ENCODE measurements at regions not wholly inside any gene's neighbourhood (a gene's known extent, or its start where the extent isn't known, plus 50 kb on each side); places are given as distances from the start of the nearest gene placed in this dataset.
"Not testable (repeated sequence)": the region's sequence is repeated elsewhere in the genome, so short reads cannot be mapped to it uniquely, and the experiment has no call there.

- peak; percentile 6 to 8 for DNase-seq
These were observed 301.4 kb upstream of the AADAT start for GRCh38 chr4:170391066-170391740.

DNA sequence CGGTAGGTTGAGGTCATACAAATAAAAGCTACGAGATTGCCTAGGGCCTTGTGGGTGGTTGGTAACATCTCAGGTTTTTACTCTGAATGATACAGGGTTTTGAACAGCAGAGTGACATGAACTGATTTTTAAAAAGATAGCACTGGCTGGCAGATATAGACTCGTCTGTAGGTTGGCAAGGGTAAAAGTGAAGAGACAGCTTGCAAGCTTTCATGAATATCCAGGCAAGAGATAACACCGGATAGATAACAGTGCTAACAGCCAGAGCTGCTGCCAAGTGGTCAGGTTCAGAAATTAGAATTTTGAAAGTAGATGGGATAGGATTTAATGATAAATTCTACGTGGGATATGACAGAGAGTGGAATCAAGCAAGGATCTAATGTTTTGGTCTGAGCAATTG lies 299.7 kb upstream of the AADAT start:
- no peak for DNase-seq

DNA sequence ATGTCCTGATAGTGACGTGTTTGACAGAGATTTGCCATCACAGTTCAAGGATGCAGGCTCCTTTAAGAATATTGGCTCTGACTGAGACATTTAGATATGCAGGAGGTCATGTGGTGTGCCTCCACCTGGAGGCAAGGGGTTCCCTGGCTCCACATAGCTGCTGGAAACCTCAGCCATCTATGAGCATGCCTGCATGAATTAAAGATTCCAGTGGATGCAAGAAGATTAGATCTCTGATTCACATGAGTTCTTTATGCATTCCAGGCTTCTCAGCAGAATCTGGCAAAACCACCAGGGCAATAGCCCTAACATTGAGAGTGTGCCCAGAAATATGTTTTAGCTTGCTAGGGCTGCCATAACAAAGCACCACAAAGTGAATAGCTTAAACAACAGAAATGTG lies 298.5 kb upstream of the AADAT start:
- no peak for DNase-seq

DNA sequence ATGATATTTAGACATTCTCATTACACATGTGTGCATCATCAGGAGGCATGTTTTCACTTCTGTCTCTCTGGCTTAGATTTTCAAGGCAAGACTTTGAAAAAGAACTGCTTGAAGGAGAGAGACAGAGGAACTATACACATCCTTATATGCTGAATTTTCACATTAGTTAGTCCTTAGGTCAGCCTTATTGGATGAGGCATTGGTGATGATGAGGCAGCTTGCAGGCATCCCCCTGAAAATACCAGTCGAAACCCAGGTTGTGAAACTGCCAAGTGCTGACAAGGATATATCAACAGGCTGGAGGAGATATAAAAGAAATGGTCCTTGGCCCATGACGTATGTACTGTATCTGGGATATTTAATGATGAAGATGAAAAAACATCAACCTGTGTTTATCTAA lies 297.2 kb upstream of the AADAT start:
- DNase-seq = no peak

GRCh38 chr4:170386511-170386910 lies 296.8 kb upstream of the AADAT start:
- no peak for DNase-seq

DNA sequence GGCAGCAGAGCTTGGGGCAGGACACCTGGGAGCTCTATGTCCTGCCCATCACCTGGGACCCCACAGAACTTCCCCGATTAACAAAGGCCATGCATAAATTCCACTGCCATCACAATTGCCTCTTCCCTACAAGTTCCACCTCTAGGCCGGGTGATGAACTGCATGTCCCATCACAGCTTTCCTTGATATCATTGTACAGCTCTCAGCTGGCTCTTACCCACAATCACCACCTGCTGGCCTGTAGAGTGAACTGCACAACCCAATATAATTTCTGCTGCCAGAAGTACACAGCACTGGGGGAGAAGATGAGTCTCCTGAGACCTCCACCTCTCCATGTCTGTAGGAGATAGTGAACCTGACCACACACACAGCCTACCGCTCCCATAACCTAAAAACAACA lies 285.0 kb upstream of the AADAT start:
- DNase-seq = peak in 1 of 2 experiments; percentile 11

DNA sequence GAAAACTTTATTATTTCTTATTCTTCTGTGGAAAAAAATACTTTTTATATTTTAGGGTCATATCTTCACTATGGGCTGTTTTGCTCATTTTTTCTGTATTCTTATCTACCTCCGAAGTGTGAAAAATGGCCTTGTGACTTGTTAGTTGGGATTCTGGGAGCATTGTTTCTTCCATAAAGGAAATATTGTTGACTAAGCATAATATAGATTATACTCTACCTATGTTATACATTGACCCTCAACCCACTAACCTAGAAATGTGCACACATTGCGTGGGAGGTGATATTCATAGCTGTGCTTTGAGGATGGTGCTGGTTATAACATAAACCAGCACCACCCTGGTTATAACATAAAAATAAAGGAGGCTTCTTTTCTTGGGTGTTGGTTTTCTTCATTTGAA lies 259.2 kb upstream of the AADAT start:
- no peak for DNase-seq

- not testable (repeated sequence) for DNase-seq
These were observed 257.4 kb upstream of the AADAT start for GRCh38 chr4:170347191-170347590.

GRCh38 chr4:170339522-170339921 lies 249.8 kb upstream of the AADAT start:
- DNase-seq = no peak

DNA sequence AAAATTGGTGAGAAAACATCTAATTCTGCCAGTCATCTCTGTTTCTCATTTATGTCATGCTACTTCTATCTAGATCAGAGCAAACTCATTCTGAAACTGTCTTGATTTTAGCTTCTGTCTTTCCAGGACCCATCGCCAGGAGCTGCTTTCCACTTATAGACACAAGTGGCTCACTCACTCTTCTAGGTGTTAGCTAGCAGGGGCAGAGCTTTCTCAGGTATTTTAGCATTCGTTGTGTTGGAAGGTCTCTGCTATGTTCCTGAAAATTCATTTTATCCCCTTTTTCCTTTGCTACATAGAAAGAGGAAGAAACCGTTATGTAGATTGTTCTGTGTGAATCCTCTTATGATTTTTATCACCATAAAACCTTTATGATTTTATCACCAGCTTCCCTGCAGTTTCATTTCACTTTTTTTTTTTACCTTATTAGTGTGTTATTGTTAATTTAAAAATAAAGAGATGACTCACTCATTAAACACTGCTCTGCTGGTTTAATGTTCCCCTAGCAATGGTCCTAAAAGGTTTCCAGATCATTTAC lies 246.6 kb upstream of the AADAT start:
- DNase-seq = no peak

GRCh38 chr4:170325599-170325998 lies 235.8 kb upstream of the AADAT start:
- no peak for DNase-seq

DNA sequence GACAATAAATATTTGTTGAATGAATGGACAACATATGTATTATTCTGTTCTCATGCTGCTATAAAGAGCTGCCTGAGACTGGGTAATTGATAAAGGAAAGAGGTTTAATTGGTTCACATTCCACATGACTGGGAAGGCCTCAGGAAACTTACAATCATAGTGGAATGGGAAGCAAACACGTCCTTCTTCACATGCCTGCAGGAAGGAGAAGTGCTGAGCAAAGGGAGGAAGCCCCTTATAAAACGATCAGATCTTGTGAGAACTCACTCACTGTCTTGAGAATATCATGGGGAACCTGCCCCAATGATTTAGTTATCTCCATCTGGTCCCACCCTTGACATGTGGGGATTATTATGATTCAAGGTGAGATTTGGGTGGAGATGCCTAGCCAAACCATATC lies 233.9 kb upstream of the AADAT start:
- no peak for DNase-seq

- DNase-seq = no peak
These were observed 217.4 kb upstream of the AADAT start for GRCh38 chr4:170307182-170307581.

GRCh38 chr4:170306208-170306607 lies 216.5 kb upstream of the AADAT start:
- DNase-seq = no peak

DNA sequence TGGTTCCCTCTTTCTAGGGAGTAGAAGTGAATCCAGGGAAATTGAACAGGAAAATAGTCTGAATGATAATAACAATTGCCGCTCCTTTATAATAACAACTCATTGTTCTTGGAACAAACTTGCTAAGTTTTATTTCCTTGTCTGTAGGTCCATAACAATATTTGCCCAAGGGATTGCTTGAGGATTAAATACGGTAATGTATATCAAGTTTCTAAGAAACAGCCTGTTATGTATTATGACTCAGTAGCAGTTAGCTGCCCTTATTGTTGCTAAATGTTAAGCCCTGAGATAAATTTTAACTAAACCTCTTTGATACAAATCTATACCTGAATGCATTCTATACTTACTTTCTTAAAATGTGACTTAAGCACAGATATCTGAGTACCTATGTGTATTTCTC lies 215.9 kb upstream of the AADAT start:
- DNase-seq = no peak

DNA sequence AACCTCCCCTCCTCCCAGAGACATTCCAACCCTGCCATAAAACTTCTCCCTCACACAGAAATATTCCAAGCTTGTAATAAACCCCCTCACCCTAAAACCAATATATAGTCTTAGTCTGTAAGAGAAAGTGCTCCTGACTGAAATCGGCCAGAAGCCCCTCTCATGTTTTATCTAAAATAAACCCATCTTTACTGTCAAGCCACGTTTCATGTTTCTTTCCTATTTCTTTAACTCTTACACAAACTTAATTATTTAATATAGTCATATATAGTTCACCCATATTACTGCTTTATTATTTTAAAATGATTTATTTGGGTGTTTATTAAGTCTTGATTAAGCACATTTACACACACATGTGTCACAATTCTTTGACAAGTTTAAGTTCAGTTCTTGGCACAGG lies 191.3 kb upstream of the AADAT start:
- no peak for DNase-seq

DNA sequence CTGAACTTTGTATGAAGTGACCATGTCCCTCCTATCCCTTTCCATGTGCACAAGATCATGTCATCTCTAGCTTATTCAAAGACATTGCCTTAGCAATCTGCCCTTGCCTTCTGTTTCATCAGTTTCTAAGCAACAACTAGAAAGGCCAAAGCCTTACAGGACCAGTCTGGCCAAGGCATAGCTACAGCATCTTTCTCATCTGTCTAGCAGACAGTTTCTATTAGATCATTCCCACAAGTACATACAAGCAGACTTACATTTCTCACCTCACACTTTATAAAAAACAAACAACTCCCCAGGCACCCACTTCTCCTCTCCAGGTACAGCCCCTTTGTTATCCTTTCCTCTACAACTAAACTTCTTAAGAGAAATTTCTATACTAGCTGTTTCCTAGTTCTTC lies 188.7 kb upstream of the AADAT start:
- DNase-seq = no peak

DNA sequence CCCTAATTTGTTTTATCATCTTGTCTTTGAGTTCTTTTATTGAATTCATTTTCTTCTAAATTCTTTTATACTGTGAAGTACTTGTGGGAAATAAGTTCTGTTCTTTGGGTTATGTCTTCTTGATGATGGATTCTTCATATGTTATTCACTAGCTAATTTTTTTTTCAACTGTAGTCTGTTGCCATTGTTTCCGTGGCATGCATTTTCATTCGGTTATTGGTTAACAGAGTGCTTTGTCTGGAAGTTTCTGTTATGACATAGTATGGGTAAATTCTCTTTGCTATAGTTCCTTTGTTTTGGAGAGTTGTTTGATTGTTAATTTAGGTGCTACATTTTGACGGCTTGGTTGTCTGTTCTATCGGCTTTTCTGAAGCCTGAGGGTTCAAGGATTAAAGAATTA lies 184.9 kb upstream of the AADAT start:
- no peak for DNase-seq

DNA sequence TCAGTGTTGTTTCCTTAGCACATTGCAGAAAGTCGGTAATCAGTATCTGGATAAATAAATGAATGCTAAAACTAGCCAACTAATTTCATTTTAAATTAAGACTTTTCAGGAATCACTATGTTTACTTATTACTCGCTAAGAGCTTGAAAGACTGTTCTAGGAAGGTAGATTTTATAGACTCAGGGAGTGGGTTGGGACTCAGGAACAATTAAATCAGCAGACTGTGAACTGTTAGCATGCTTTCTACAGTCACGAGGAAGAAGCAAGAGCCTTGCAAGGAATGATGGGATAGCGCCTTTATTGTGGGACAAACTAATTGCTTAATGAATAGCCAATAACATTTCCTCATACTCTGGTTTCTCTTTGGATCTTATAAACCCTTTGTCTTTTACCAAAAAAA lies 183.2 kb upstream of the AADAT start:
- DNase-seq = no peak

DNA sequence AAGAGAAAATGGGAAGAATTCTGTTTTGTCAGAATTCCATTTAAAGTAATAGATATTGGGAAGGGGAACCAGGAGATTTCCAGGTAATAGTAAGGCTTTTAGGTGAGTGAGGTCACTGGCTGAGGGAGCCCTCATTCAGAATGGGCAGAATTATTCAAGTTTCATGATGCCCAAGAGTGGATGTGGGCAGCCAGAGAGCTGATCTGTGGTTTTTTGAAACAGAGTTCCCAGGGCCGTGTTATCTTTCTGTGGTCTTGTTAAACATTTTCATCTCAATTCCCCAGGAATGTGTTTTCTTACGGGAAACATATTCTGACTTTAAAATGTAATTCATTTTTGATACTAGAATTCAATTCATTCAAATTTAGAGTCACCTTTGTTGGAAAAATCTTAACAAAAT lies 182.0 kb upstream of the AADAT start:
- DNase-seq = no peak

DNA sequence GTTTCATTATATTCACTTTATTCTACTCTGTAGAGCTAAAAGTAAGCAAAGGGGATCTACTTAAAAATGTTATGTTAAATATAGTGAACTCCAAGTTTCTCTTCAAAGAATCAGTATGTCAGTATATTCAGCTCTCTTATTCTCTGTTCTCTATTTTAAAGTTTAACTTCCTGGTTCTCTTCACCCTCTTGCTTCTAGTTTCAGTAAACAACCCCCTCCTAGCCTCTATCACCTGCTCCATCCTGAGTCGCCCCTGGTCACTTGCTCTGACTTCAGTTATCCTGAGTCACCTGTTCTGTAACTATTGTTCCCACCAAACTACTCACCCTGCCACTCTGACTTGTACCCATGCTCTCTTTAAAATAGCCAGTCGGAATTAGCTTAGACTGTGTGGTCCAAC lies 180.9 kb upstream of the AADAT start:
- DNase-seq = no peak

- no peak for DNase-seq
These were observed 180.2 kb upstream of the AADAT start for GRCh38 chr4:170269950-170270349.

- peak; percentile 3 to 83 for DNase-seq
These were observed 169.9 kb upstream of the AADAT start for GRCh38 chr4:170259631-170260153.

- DNase-seq = no peak
These were observed 167.1 kb upstream of the AADAT start for GRCh38 chr4:170256807-170257206.

DNA sequence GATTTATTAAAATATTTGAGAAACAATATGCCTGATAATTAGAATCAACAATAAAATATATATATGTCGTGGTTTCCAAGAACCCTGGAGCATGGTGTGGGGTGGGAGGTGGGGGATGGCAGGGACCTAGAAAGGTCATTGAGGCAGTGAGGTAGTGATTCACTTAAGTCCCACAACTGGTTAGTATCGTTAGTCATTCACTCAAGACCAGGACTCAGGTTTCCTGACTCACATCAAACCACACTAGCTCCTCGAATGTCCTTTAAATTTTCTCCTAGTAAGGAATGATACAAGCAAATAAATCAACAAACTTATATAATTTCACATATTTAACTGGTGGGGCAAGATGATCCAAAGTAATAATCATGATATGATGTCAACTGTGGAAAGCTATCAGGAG lies 158.8 kb upstream of the AADAT start:
- DNase-seq = no peak
